Activated CD4-positive, alpha-beta T cell treated with anti-CD3 and anti-CD28 coated beads for 24 hours (primary cell): ENCODE measurements at regions not wholly inside any gene's neighbourhood (a gene's known extent, or its start where the extent isn't known, plus 50 kb on each side); places are given as distances from the start of the nearest gene placed in this dataset.
"Not testable (repeated sequence)": the region's sequence is repeated elsewhere in the genome, so short reads cannot be mapped to it uniquely, and the experiment has no call there.

ENCODE experiments used
- DNase-seq, 2 donors: peaks; one replicate each; pipeline ENCODE4 v3.0.0-alpha.2; 2020; ENCODE audit warnings: low read depth in 2 of 2

GRCh38 chr21:33973268-33973667, 57.7 kb upstream of the ATP5PO start:
- DNase-seq, result no peak

- no peak for DNase-seq
Measured at GRCh38 chr21:33972539-33972938, 56.9 kb upstream of the ATP5PO start.

GRCh38 chr21:33971492-33972013, 55.9 kb upstream of the ATP5PO start:
- no peak for DNase-seq

- no peak for DNase-seq
Measured at GRCh38 chr21:33969581-33969980, 54.0 kb upstream of the ATP5PO start.

GRCh38 chr21:33968995-33969348, 53.4 kb upstream of the ATP5PO start:
- no peak for DNase-seq

GRCh38 chr21:33968080-33968994, 52.7 kb upstream of the ATP5PO start:
- no peak for DNase-seq

GRCh38 chr21:33967086-33967571, 51.5 kb upstream of the ATP5PO start:
- DNase-seq, result no peak

GRCh38 chr21:33966324-33966949, 50.8 kb upstream of the ATP5PO start:
- DNase-seq, result no peak

GRCh38 chr21:33965662-33966061, 50.1 kb upstream of the ATP5PO start:
- DNase-seq, result not testable (repeated sequence)
